Thyroid gland (tissue), 4 donors: ENCODE measurements at regions not wholly inside any gene's neighbourhood (a gene's known extent, or its start where the extent isn't known, plus 50 kb on each side); places are given as distances from the start of the nearest gene placed in this dataset.

Source experiments
- DNase-seq, 2 donors: peaks; one replicate each; pipeline ENCODE4 v3.0.0-alpha.2; 2019
- H3K27ac ChIP-seq, 3 donors: fragments of 200-600 bp; sonication (generic); 1 replicate in 2 of 3; 2 replicates in 1 of 3; pipeline ENCODE4 v1.5.1; 2016 to 2019; ENCODE audit warnings: mild to moderate bottlenecking in 1 of 3, moderate library complexity in 1 of 3
- H3K27me3 ChIP-seq: fragments of 200-600 bp; sonication (generic); one replicate; pipeline ENCODE4 v1.5.1; 2019
- H3K36me3 ChIP-seq, 2 donors: fragments of 200-600 bp; sonication (generic); one replicate each; pipeline ENCODE4 v1.5.1; 2016 to 2019
- H3K4me1 ChIP-seq, 2 donors: fragments of 200-600 bp; sonication (generic); one replicate each; pipeline ENCODE4 v1.5.1; 2017 to 2019
- H3K4me3 ChIP-seq, 3 donors: fragments of 200-600 bp; sonication (generic); replicated peaks in 1 of 3; 1 replicate in 2 of 3; 2 replicates in 1 of 3; pipeline ENCODE4 v1.5.1; 2016; ENCODE audit warnings: mild to moderate bottlenecking in 1 of 3
- H3K9me3 ChIP-seq: fragments of 200-600 bp; sonication (generic); one replicate; pipeline ENCODE4 v1.5.1; 2017
- POLR2A ChIP-seq, 2 donors: fragments of 450-650 bp; IDR thresholded peaks; one replicate each; pipeline ENCODE4 v1.6.1; 2017; ENCODE audit warnings: antibody characterized with exemption in 2 of 2, mild to moderate bottlenecking in 2 of 2, moderate library complexity in 1 of 2
- WGBS, 2 donors: methylation state at CpG; one replicate each; pipeline ENCODE4 v1.1.5; 2017; 5-methylcytosine and 5-hydroxymethylcytosine counted together
- intact Hi-C: fragments of 100-400 bp; cut with DNase I; formaldehyde crosslinking; loops from one replicate; pipeline ENCODE4 v1.15.1; 2023
- TF ChIP-seq, protein P1 (sequence below), 6 experiments: fragments of 200-600 bp in 3 of 6; fragments of 450-650 bp in 3 of 6; sonication (generic) in 3 of 6; IDR thresholded peaks; one replicate each; pipeline ENCODE4 v1.5.1; 2016 to 2019; ENCODE audit warnings: antibody characterized with exemption in 6 of 6, mild to moderate bottlenecking in 2 of 6, inconsistent platforms in 1 of 6, moderate library complexity in 1 of 6

DNA sequence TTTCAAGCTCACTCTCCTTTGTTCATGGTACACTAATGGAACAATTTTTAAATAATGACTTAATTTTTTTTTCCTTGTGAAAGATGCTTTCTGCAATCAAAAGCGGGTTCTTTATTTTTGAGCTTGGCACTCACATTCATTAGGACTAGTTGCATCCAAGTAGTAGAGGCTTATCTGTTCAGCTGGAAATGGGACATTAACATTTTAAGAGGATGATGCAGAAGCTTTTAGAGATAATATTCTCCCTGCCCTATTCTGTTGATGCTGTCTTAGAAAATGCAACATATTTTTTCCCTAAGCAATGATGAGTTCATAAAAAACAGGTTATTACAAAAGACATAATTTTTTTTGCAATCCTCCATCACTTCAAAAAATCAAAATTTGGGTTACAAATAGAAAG is 900.6 kb downstream of the NTRK3 start:
- Histone ChIP-seq H3K4me1 (no peaks in the 10 kb centered on the region), H3K27ac (no peak overlapping the region), H3K4me3 (no peak overlapping the region), H3K27me3 (no peaks in the 10 kb centered on the region), H3K36me3 (no peaks in the 10 kb centered on the region), H3K9me3 (no peaks in the 10 kb centered on the region)
- TF ChIP-seq POLR2A (IDR thresholded peaks at IDR 0.05): no peak
- TF ChIP-seq, protein P1, sequence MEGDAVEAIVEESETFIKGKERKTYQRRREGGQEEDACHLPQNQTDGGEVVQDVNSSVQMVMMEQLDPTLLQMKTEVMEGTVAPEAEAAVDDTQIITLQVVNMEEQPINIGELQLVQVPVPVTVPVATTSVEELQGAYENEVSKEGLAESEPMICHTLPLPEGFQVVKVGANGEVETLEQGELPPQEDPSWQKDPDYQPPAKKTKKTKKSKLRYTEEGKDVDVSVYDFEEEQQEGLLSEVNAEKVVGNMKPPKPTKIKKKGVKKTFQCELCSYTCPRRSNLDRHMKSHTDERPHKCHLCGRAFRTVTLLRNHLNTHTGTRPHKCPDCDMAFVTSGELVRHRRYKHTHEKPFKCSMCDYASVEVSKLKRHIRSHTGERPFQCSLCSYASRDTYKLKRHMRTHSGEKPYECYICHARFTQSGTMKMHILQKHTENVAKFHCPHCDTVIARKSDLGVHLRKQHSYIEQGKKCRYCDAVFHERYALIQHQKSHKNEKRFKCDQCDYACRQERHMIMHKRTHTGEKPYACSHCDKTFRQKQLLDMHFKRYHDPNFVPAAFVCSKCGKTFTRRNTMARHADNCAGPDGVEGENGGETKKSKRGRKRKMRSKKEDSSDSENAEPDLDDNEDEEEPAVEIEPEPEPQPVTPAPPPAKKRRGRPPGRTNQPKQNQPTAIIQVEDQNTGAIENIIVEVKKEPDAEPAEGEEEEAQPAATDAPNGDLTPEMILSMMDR (IDR thresholded peaks at IDR 0.05): no peak
- intact Hi-C loops: no loop called here
- WGBS, 2 donors: 70 to 88% methylated on average over 1 of the region's 1 CpG
- no peak for DNase-seq

DNA sequence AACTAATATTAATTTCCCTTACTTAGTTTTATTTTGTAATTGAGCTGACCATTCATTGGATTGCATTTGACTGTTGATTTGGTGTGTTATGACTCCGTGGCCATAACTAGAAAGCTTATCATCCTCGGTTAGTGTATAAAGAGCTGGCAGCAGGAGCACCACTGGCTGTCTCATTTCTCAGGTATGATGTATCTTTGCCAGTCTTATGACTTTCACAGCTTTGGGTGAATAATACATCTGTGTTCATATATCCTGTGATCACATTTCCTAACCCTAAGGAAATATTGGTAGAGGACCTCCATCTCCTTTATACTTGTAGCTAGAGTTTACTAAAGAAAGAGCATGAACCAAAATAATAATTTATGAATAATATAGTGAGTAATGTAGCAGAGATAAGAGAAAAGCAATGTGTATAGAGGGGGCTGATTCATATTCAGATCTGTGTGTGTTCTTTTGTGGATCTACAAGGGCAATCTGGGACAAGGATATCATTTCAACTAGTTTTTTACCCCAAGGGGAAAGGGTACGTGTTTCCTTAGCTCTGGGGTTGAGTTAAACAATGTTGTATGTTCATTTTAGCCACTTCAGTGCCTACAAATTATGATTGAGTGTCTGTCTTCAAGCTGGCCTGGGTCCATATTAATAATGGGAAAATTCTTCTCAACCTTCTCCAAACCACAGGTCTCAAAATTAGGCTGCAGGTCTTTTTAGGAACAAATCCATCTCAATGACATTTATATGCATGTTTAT is 901.7 kb downstream of the NTRK3 start:
- Histone ChIP-seq H3K9me3 (no peaks in the 10 kb centered on the region), H3K4me1 (no peaks in the 10 kb centered on the region), H3K27me3 (no peaks in the 10 kb centered on the region), H3K4me3 (no peak overlapping the region), H3K36me3 (no peaks in the 10 kb centered on the region), H3K27ac (no peak overlapping the region)
- TF ChIP-seq, protein P1 (IDR thresholded peaks at IDR 0.05): no peak
- no peak for TF ChIP-seq POLR2A (IDR thresholded peaks at IDR 0.05)
- no peak for DNase-seq
- intact Hi-C loops: no loop called here
- WGBS, 2 donors: 64 to 74% methylated on average over 3 of the region's 3 CpGs

DNA sequence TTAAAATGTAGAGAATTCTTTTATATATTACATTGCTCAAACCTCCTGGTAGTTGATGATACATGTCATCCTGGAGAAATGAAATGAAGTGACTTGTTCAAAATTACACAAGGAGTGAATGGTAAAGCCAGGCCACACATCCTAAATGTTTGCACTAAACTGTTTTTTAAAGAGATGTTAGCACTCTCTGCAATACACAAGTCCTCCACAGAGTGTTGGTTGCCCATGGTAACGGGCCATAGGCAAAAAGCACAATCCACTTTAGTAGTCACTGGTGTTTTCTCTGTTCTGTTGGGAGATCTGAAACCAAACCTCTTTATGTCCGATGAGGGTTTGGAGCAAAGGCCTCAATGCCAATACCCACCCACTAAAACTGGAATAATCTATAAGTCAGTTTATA is 907.4 kb downstream of the NTRK3 start:
- H3K36me3 ChIP-seq: no peaks in the 10 kb centered on the region
- no peaks in the 10 kb centered on the region for H3K4me1 ChIP-seq
- intact Hi-C loops: no loop called here

DNA sequence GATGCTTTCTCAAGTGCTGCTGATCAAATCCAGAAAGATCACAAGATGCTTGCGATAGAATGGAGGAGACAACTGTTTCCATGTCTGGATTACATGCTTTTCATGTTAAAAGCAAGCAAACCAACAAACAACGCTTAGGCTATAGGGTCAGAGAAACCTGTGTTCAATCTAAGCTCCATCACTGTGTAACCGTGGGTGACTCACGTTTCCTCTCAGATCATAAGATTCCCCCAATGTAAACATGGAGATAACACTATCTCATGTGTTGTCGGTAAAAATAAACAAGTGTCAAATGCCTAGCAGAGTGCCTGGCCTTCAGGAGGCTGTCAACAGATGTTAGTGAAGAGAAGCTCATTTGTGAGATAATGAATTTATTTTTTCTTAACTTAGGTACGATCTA is 907.8 kb downstream of the NTRK3 start:
- no peak overlapping the region for H3K27ac ChIP-seq
- DNase-seq: no peak
- no peaks in the 10 kb centered on the region for H3K9me3 ChIP-seq
- no peak overlapping the region for H3K4me3 ChIP-seq
- intact Hi-C loops: no loop called here
- H3K27me3 ChIP-seq: no peaks in the 10 kb centered on the region
- TF ChIP-seq, protein P1 (IDR thresholded peaks at IDR 0.05): no peak
- no peak for TF ChIP-seq POLR2A (IDR thresholded peaks at IDR 0.05)
- no peaks in the 10 kb centered on the region for H3K36me3 ChIP-seq
- WGBS, 2 donors: 32 to 40% methylated on average over 6 of the region's 6 CpGs
- H3K4me1 ChIP-seq: no peaks in the 10 kb centered on the region

More for the DNA sequence above, 907.4 kb downstream of the NTRK3 start:
- TF ChIP-seq POLR2A (IDR thresholded peaks at IDR 0.05): no peak
- TF ChIP-seq, protein P1 (IDR thresholded peaks at IDR 0.05): no peak
- Histone ChIP-seq H3K27me3 (no peaks in the 10 kb centered on the region), H3K9me3 (no peaks in the 10 kb centered on the region), H3K27ac (no peak overlapping the region), H3K4me3 (no peak overlapping the region)
- WGBS, 2 donors: 25 to 54% methylated on average over 2 of the region's 2 CpGs
- no peak for DNase-seq

DNA sequence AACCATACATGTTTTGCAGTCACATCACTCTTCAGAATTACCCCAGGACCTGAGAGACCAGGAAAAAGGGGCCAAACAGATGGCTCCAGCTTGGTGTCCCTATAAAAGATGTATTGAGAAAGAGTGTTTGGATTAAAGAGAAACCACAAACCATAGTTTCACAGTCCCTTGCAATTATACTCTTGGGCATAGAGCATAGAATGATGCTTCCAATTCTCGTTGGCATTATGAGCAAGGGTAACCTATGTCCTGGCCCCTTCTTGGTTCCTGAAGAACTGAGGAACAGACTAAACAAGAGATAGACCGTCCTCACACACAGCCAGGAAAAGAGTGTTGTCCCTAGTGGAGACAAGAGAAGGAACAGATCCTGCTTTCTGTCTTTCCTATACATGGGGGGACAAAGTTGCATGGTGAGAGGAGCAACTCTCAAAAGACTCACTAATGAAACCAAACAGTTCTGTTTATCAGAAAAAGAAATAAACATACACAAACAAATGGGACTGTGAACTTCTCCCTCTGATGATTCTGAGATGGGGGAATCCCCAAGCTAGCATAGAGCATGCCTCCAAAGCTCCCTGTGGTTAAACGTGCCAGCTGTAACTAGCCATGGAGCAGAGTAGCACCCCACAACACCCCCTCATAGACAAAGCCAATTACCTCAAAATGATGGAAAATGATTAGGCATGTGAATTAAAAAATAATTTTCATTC is 908.6 kb downstream of the NTRK3 start:
- no peak overlapping the region for H3K4me3 ChIP-seq
- intact Hi-C loops: no loop called here
- TF ChIP-seq POLR2A (IDR thresholded peaks at IDR 0.05): no peak
- TF ChIP-seq, protein P1 (IDR thresholded peaks at IDR 0.05): no peak
- H3K27ac ChIP-seq: no peak overlapping the region
- 49 to 74% methylated on average over 3 of the region's 3 CpGs for WGBS, 2 donors
- no peaks in the 10 kb centered on the region for H3K9me3 ChIP-seq
- no peaks in the 10 kb centered on the region for H3K4me1 ChIP-seq
- no peak for DNase-seq
- no peaks in the 10 kb centered on the region for H3K27me3 ChIP-seq
- H3K36me3 ChIP-seq: no peaks in the 10 kb centered on the region
